ENCODE measurements at regions not wholly inside any gene's neighbourhood (a gene's known extent, or its start where the extent isn't known, plus 50 kb on each side); places are given as distances from the start of the nearest gene placed in this dataset.

DNA sequence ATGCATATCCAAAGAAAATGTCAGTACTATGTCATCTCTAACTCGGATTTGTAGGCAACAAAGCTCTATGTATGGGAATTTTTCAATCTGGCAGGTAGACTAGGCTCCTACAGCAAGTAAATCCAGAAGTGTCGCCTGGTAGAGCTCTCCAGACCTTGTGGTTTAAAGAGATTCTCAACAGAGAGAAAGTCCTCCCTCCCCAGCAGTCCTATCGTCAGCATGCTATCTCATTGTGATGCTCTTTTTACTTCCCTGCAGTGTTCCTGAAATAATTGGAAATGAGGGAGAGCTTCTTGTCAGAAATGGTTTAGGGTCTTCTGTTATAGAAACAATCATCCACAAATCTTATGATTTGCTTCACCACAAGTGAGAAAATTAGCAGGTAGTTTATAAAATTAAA, 395.4 kb downstream of the FRK start:
- TF ChIP-seq POLR2A (IDR thresholded peaks at IDR 0.05): no peak
- TF ChIP-seq POLR2AphosphoS5 (IDR thresholded peaks at IDR 0.05): no peak
